MG63 (cell line): ENCODE measurements at regions not wholly inside any gene's neighbourhood (a gene's known extent, or its start where the extent isn't known, plus 50 kb on each side); places are given as distances from the start of the nearest gene placed in this dataset.

Experiments
- DNase-seq: peaks from one replicate; pipeline ENCODE4 v3.0.0-alpha.2; 2020
- H3K27me3 ChIP-seq: fragments of 250-450 bp; sonication (Bioruptor Pico); 2 replicates; pipeline ENCODE4 v1.5.1; 2020; ENCODE audit warnings: mild to moderate bottlenecking, moderate library complexity
- H3K36me3 ChIP-seq: fragments of 250-450 bp; sonication (Bioruptor Pico); 2 replicates; pipeline ENCODE4 v1.5.1; 2020; ENCODE audit warnings: mild to moderate bottlenecking, moderate library complexity
- H3K4me3 ChIP-seq: fragments of 250-450 bp; sonication (Bioruptor Pico); 2 replicates; pipeline ENCODE4 v1.5.1; 2020; ENCODE audit warnings: mild to moderate bottlenecking, moderate library complexity
- H3K9me3 ChIP-seq: fragments of 250-450 bp; sonication (Bioruptor Pico); 2 replicates; pipeline ENCODE4 v1.5.1; 2020; ENCODE audit warnings: mild to moderate bottlenecking, moderate library complexity

DNA sequence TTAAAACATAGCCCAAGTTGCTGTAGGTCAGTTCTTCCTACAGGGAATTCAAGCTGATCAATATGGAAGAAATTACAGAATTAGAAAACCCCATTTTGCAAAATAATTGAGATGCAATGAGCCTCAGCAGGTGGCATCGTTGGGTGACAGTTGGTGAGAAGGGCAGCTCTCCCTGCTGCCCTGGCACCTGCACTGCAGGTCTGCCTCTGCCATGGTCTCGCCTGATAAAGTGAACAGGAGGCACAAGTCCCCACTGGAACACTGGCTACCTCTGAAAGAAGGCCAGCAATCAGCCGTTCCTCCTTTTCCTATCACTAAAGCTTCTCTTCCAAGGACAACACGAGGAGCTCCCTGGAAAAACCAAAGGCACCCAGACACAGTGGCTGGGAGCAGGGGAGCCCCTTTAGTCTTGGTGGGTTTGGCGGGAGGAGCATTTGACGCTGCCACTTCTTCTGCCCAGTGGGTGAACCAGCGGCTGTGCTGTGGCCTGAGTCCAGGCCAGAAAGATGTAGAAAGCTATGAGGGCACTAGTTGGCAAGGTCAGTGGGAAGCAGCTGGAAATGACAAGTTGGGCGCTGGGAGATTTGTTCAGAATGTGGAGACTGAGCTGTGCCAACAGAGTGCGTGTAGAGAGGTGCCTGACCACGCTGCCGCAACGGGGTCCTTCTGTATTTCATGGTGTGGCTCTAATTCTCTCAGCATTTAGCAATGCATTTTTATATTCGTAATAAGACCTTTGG is 93.1 kb downstream of the RIPK4 start:
- no peaks in the 10 kb centered on the region for H3K9me3 ChIP-seq
- no peak overlapping the region for H3K4me3 ChIP-seq
- no peaks in the 10 kb centered on the region for H3K27me3 ChIP-seq
- no peaks in the 10 kb centered on the region for H3K36me3 ChIP-seq
- DNase-seq: peak; percentile 90

DNA sequence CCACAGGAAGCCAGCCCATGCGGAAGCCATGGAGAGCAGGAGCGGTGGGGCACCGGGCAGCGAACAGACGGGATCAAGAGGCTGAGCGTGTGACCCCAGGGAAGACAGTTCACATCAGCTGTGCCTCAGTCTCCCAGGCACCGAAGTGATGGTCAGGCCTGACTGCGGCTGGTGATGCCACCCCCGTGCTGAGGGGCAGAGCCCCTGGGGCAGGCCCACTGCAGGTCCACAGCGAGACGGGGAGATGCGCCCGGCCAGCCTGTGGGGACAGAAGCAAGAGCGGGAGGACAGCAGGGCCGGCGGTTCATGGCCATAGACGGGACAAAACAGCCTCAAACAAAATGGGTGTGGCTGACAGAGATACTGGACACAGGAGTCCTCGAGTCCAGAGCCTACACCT is 93.8 kb downstream of the RIPK4 start:
- H3K9me3 ChIP-seq: no peaks in the 10 kb centered on the region
- no peaks in the 10 kb centered on the region for H3K27me3 ChIP-seq
- H3K36me3 ChIP-seq: no peaks in the 10 kb centered on the region
- no peak overlapping the region for H3K4me3 ChIP-seq
- no peak for DNase-seq

DNA sequence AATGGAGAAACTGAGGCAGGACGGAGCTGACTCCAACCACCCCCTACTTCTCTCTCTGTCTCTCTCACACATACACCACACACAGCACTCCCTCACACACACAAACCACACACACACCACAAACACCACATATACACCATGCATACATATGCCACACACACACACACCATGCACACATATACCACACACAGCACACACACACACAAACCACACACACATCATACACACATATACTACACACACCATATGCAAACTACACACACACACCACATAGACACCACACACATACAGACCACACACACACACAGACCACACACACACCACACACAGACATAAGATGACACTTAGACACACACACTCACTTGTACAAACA is 94.3 kb downstream of the RIPK4 start:
- no peak overlapping the region for H3K4me3 ChIP-seq
- H3K9me3 ChIP-seq: no peaks in the 10 kb centered on the region
- H3K36me3 ChIP-seq: no peaks in the 10 kb centered on the region
- DNase-seq: no peak
- H3K27me3 ChIP-seq: no peaks in the 10 kb centered on the region

DNA sequence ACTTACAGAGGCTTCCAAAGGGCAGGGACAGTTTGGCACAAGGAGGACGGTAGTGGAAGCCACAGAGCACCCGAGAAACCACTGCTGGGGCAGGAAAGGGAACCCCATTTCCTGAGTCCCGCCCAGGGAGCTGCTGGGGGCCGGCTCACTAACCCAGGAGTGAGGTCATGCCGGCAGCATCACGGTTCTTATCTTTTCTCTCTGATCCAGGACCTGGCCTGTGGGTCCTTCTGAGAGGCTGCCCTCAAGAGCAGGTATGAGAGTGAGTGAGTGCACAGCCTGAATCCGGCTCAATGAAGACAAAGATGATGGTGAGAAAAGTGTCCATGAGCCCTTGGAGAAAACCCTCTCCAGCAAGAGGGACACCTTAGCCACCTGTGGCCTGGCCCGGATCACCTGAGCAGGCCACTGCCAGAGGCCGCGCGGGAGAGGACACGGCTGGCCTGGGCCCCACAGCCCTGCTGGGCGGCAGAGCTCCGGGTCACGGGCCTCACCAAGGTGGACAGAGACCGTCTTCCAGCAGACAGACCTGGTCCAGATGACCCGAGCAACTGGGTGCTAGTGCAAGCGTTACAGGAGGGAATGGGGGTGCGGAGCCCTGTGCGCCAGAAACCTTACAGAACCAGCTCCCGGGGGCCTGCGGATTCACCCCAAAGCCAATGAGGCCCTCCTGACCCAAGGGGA is 94.9 kb downstream of the RIPK4 start:
- Histone ChIP-seq H3K36me3 (no peaks in the 10 kb centered on the region), H3K9me3 (no peaks in the 10 kb centered on the region), H3K27me3 (no peaks in the 10 kb centered on the region), H3K4me3 (no peak overlapping the region)
- DNase-seq: no peak

DNA sequence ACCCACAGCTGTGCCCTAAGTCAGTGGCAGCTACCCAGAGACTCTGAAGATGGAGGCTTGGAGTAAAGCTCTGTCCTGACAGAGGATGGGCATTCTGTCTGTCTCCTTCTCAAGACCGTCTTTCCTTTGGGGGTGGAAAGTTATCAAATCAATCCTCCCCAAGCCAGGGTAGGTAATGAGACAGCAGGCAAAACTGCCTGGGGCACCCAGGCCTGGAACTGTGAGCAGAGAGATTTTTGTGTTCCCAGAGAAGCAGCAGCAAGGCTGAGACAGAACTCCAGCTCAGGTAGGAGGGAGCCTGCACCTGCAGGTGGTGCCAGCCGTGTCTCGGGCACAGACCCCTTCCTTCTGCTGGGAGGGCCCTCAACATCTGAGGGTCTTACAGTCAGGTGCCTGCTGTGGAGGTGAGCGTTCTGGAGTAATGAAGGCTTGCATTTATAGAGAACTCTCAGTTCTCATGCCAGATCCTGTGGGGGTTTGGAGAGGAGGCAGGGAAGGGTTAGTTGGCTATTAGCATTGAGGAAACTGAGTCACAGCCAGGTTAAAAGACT is 95.6 kb downstream of the RIPK4 start:
- Histone ChIP-seq H3K27me3 (no peaks in the 10 kb centered on the region), H3K9me3 (no peaks in the 10 kb centered on the region), H3K36me3 (no peaks in the 10 kb centered on the region), H3K4me3 (no peak overlapping the region)
- no peak for DNase-seq

DNA sequence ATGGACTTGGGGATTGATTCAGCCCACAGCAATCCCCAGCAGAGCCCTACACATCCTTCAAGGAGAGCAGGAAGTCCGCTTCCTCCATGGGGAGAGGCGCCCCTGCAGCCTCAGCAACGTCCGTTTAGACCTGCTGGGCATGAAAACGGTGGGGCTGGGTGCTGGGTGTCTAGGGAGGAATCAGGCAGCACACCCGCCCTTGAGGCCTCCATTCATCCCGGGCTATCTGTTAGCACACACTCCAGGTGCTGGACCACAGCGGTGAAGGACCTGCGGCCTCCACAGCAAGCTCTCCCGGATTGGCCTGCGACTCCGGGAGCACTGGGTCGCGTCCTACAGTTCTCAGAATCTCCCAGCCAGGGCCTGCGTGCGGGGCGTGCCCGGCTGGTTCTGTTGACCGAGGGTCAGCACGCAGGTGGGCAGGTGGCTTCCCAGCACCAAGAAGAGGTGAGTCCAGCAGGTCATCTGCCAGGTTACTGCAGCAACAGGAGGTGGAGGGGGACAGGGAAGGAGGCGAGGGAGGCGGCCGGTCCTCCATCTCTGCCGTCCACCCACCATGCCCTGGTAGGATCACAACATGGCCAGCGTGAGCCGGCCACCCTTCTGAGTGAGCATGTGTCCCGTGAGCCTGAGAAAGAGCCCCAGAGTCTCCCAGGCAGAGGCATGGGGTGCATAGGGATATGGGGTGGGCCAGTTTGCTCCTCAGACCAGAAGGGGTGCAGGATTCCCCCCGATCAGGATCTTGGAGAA is 96.6 kb downstream of the RIPK4 start:
- H3K4me3 ChIP-seq: no peak overlapping the region
- H3K9me3 ChIP-seq: no peaks in the 10 kb centered on the region
- DNase-seq: no peak
- no peaks in the 10 kb centered on the region for H3K27me3 ChIP-seq
- no peaks in the 10 kb centered on the region for H3K36me3 ChIP-seq

DNA sequence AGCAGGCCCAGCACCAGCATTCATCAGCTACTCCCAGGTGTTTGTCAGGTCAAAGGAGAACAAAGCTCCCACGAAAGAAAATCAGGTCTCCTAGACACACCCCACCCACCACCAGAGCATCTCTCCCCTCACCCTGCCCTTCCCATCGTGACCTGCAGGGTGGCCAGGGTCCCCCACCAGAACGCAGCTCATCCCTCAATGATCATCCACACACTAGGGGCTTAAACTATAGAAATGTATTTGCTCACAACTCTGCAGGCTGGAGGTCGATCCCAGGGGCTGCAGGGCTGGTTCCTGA is 97.4 kb downstream of the RIPK4 start:
- H3K36me3 ChIP-seq: no peaks in the 10 kb centered on the region
- no peaks in the 10 kb centered on the region for H3K9me3 ChIP-seq
- H3K4me3 ChIP-seq: no peak overlapping the region
- no peaks in the 10 kb centered on the region for H3K27me3 ChIP-seq
- DNase-seq: no peak

DNA sequence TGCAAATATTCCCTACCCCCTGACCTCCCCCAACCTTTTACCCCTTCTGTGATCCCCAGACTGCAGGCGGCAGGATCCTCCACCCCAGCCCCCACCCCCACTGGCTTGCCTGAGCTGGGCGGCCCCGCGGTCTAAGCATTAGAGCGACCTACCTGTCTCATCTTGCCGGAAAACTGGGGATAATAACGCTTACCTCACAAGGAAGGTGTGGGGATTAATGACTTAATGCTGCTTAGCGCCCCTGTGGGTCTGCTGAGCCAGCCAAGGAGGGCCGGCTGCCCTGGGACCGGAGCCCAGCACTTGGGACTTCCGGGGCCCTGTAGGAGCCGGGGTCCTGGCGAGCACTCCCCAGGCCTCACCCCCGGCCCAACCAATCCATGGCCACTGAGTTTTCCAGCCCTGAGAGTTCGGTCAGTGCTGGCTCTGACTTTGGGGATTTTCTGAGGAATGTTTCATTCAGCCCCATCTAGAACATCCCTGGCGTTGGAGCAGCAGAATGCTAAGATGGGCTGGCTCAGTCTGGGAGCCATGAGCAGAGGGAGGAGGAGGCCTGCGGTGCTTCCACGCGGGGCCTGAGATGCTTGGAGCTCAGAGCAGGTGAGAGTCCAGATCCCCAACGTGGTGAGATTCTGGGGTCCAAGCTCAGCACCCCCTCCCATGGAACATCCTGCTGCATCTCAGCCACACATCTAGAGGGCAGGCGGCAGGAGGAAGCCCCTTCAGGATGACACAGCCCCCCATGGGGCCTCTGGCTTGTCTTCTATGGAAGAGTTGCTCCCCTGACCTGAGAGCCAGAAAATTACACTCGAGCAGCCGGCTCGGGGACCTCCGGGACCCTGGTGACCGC is 97.9 kb downstream of the RIPK4 start:
- no peaks in the 10 kb centered on the region for H3K9me3 ChIP-seq
- H3K4me3 ChIP-seq: no peak overlapping the region
- H3K27me3 ChIP-seq: no peaks in the 10 kb centered on the region
- H3K36me3 ChIP-seq: no peaks in the 10 kb centered on the region
- no peak for DNase-seq

DNA sequence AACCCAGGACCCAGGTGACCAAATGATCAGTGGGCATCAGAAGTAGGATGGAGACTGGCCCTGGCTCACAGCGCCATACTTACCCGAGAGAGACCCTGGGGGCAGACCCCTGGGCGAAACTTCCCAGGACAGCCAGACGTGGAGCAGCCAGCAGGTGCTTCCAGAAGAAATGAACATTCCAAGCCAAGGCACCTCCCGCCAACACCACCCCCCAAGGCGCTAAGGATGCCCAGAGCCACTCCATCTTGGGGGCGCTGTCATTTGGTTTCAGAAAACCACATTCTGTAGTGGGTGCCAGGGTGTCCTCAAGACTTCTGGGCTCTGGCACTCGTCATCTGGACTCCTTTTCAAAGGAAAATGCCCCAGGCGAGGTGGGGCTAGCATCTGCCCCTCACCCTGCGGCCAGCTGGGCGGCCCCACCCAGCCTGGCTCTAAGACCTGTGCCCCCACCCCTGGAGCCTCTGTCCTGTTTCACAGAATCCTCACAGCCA is 98.8 kb downstream of the RIPK4 start:
- no peak for DNase-seq
- Histone ChIP-seq H3K9me3 (no peaks in the 10 kb centered on the region), H3K4me3 (no peak overlapping the region), H3K36me3 (no peaks in the 10 kb centered on the region), H3K27me3 (no peaks in the 10 kb centered on the region)

DNA sequence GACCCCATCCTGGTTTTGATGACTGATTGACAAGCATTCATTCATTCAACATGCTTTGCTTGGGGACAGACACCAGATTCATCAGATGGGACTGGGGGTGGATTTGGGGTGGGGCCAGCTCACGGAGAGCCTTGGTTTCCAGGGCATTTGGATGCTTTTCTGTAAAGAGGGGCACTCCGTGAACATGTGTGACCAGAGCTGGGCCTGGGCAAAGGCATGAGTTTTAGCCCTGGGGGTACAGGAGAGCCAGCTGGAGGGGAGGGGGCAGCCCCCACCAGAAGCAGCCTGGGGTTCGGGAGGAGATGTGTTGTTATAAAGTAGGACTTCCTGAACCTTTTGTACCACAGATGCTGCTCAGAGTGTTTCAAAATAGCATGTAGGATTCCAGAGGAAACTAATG is 99.7 kb downstream of the RIPK4 start:
- no peak for DNase-seq
- Histone ChIP-seq H3K9me3 (no peaks in the 10 kb centered on the region), H3K27me3 (no peaks in the 10 kb centered on the region), H3K36me3 (no peaks in the 10 kb centered on the region), H3K4me3 (no peak overlapping the region)

DNA sequence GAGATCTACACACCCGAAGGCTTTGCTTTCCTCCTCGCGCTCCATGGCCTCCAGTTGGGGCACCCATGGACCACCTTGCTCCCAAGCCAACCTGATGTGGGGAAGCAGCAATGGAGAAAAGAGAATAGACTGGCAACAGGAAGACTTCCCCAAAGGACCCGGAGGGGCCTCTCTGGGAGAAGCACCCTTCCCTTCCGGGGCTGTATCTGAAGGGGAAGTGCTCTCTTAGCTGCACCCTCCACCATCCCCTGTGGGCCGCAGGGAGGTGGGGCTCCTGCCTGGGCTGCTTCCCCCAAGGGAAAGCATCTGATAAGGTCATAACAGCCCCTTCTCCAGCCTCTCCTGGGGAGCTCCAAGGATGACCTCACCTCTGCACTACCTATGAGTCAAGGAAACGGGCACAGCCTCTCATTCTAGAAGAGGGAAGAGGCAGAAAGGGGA is 100.2 kb downstream of the RIPK4 start:
- no peak for DNase-seq
- H3K9me3 ChIP-seq: no peaks in the 10 kb centered on the region

DNA sequence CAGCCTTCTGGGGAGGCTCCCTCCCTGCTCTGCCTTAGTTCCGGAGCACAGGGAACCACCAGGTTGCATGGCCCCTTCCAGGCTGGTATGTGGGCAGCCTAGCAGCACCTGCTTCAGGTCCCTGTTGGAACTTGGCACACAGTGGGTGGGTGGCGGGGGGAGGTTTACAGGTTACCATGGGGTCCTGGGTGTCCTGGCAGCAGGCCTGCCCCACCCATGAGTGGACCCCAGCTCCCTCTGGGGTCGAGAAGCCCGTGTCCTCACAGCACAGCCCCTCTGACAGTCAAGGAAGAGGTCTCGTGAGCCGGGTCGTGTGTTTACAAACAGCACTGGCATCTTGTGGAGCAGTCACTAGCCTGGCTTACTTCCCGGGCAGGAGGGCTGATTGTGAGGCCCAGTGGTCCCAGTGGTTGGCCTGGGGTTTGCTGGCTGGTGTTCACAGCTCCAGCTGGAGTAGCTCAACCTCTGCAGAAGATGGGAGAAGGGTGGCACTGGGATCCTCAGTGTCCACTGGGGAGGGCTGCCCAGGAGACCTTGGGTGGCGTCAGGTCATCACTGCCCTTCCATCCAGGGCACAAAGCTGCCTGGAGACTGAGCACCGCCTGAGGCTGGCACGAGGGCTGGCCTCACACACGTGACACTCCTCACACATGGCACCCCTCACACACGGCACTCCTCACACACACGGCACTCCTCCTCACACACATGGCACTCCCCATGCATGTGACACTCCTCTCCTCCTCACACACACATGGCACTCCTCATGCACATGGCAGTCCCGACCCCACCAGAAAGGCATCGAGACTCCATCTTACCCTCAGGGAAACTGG is 100.9 kb downstream of the RIPK4 start:
- DNase-seq: peak; percentile 65
- no peaks in the 10 kb centered on the region for H3K36me3 ChIP-seq

More for the DNA sequence above, 100.2 kb downstream of the RIPK4 start:
- Histone ChIP-seq H3K4me3 (no peak overlapping the region), H3K27me3 (no peaks in the 10 kb centered on the region), H3K36me3 (no peaks in the 10 kb centered on the region)

DNA sequence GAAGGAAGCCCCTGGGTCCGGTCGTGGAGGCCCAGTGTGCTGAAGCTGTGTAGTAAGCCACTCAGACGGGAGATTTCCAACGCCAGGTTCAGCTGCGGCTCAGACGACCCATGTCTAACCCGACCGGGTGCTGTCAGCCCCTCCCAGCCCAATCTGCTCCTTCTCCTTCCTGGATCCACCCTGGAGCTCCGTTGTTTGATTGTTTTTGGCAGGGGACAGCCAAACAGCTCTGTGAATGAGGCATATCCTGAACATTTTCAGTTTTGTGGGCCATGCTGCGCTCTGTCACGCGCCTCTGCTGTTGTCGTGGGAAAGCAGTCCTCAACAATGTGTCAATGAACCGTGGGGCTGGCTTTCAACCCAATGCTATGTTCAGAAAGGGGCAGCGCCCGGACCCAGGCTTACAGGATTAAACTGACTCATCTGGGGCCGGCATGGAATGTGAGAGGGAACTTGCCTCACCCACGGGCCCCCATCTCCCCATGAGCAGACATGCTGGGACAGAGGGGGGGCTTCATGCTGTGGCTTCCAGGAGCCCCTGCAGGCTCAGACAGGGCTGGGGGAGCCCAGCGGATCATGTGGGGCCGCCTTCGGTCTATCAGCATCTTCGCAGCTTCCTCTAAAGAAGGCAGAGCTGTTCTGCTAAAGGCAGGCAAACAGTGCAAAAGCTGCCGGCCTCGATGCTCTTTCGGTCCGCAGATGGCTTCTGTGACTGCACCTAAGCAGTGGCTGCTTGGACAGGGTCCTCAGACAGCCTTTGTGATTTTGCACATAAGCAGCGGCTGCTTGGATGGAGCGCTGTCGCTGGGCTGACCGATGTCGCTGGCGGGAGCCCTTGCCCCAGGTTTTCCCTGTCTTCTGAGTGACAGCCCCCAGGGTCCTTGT is 101.7 kb downstream of the RIPK4 start:
- Histone ChIP-seq H3K27me3 (no peaks in the 10 kb centered on the region), H3K4me3 (no peak overlapping the region), H3K9me3 (peaks cover 9% of the 10 kb centered on the region), H3K36me3 (no peaks in the 10 kb centered on the region)
- peak; percentile 94 for DNase-seq

More for the DNA sequence above, 100.9 kb downstream of the RIPK4 start:
- Histone ChIP-seq H3K4me3 (no peak overlapping the region), H3K27me3 (no peaks in the 10 kb centered on the region), H3K9me3 (peaks cover 5% of the 10 kb centered on the region)

DNA sequence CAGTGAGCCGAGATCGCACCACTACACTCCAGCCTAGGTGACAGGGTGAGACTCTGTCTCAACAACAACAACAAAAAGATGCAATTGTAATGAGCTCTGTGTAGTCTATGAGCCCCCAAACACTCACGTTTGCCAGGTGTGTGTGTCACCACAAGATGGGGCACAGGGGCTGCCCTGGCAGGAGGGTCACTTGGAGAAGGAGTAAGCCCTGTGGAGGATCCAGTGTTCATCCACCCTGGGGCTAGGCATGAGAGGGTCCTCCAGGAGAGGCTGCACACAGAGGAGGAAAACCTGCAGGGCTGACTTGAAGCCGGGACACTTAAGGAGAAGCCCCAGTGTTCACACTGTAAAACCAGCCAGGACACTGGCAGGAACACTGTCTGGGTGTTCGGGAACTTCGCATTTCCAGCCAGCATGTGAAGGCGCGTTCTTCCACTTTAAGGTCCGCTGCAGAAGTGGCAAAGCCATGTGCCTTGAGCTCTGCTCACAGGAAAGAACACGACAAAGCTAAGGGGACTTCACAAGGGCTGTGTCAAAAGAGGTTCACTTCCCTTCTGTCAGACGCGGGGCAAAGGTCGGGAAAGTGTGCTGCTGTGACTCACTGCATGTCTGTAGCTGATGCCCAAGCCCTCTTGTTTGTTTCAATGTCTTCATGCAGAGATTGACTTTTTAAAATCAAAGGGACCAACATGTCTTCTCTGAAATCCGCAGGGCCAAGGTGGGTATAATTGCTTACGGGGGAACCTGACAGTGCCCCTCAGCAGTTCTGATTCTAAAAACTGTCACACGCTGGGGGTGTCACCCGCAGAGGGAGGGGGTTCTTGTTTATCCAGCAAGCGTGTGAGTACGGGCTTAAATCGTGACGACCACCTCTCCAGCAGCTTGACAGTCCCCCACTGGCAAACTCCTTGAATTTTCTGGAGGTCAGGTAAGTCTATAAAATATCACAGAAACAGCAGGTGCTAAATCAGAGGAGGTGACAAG is 102.8 kb downstream of the RIPK4 start:
- Histone ChIP-seq H3K36me3 (no peaks in the 10 kb centered on the region), H3K27me3 (no peaks in the 10 kb centered on the region), H3K4me3 (no peak overlapping the region), H3K9me3 (peaks cover 9% of the 10 kb centered on the region)
- peak; percentile 61 for DNase-seq
